Panc1 (cell line): ENCODE measurements at regions not wholly inside any gene's neighbourhood (a gene's known extent, or its start where the extent isn't known, plus 50 kb on each side); places are given as distances from the start of the nearest gene placed in this dataset.

Experiments used
- CTCF ChIP-seq: fragments of 450-650 bp; IDR thresholded peaks from 2 replicates; pipeline ENCODE4 v1.5.1; 2017; ENCODE audit warnings: mild to moderate bottlenecking
- SIN3A ChIP-seq: IDR thresholded peaks from 2 replicates; pipeline ENCODE4 v1.6.1; 2012; ENCODE audit warnings: low read depth, mild to moderate bottlenecking, low read length, moderate library complexity, borderline replicate concordance; ENCODE audit not compliant: insufficient read depth

- no peak for TF ChIP-seq CTCF
- no peak for TF ChIP-seq SIN3A
Observed at GRCh38 chr19:31907661-31908060, 437.7 kb upstream of the ZNF507 start.
